Mammary epithelial cell (primary cell): ENCODE measurements at regions not wholly inside any gene's neighbourhood (a gene's known extent, or its start where the extent isn't known, plus 50 kb on each side); places are given as distances from the start of the nearest gene placed in this dataset.

Experiments
- EZH2 ChIP-seq: IDR thresholded peaks from 2 replicates; pipeline ENCODE4 v1.6.1; 2012; ENCODE audit warnings: low read length, inconsistent platforms, borderline replicate concordance
- TF ChIP-seq, protein P1 (sequence below), 2 donors: IDR thresholded peaks in 1 of 2; conservative IDR thresholded peaks in 1 of 2; 2 replicates each; pipeline ENCODE4 v1.5.1; 2011 to 2012; ENCODE audit warnings: inconsistent platforms in 2 of 2, low read length in 2 of 2, mild to moderate bottlenecking in 2 of 2, control low read depth in 1 of 2, low read depth in 1 of 2; ENCODE audit not compliant: insufficient read depth in 1 of 2; ENCODE audit errors: extremely low read depth in 1 of 2

DNA sequence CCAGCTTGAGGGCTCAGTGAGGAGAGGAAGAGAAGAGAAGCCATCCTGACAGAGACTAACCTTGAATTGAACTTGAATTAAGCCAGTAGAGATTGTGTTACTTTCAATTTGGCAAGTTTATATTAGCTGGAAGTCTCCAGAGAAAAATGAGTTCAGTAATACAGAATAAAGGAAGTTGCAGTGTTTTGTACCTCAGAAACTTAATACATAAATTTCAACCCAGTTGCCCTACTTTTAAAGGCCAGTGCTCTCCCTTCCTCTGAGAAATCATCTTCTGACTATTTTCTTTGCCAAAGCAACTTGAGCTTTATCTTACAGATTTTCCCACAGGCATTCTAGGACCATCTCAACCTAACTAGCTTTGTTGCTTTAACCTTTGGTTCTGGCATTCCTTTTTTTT, 231.0 kb upstream of the GAS1 start:
- TF ChIP-seq, protein P1, sequence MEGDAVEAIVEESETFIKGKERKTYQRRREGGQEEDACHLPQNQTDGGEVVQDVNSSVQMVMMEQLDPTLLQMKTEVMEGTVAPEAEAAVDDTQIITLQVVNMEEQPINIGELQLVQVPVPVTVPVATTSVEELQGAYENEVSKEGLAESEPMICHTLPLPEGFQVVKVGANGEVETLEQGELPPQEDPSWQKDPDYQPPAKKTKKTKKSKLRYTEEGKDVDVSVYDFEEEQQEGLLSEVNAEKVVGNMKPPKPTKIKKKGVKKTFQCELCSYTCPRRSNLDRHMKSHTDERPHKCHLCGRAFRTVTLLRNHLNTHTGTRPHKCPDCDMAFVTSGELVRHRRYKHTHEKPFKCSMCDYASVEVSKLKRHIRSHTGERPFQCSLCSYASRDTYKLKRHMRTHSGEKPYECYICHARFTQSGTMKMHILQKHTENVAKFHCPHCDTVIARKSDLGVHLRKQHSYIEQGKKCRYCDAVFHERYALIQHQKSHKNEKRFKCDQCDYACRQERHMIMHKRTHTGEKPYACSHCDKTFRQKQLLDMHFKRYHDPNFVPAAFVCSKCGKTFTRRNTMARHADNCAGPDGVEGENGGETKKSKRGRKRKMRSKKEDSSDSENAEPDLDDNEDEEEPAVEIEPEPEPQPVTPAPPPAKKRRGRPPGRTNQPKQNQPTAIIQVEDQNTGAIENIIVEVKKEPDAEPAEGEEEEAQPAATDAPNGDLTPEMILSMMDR (conservative IDR thresholded peaks at IDR 0.05 in 1 of 2, IDR thresholded peaks at IDR 0.05 in 1 of 2; ENCODE audit: extremely low read depth in 1 of 2, insufficient read depth in 1 of 2, low read depth in 1 of 2, low read length in 2 of 2): no peak
- TF ChIP-seq EZH2: no peak
